ENCODE measurements at regions not wholly inside any gene's neighbourhood (a gene's known extent, or its start where the extent isn't known, plus 50 kb on each side); places are given as distances from the start of the nearest gene placed in this dataset.

DNA sequence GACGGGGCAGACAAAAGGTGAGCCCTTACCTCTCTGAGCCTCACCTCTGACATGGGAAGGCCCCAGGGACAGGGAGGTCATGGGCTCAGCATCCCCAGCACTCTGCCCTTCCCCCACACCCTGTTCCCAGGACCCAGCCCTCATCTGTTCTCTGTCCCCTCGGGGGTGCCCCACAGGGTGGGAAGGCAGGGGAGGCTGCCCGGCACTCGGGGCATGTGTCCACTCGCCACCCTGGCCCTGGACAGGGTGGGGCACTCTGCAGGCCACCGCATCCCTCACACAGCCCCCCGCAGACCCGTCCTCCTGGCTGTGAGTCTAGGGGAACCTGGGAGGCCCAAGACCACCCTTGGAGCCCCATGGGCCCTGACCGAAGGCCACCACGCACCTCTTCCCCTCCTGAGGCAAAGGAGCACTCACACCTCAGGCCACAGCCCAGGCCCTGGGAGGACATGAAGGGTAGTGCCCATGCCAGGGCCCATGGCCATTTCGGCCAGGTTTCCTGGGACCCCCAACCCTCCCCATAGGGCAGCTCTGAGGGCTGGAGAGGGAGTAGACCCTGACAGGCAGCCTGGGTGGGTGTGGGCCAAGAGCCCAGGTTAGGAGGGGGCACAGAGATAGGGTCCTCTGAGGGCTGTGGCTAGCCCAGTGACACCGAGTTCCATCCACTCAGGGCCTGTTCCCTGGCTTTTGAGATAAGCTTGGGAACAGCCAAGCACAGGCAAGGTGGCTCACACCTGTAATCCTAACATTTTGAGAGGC lies 193.1 kb downstream of the IGLL1 start:
- TF ChIP-seq CTCF (IDR thresholded peaks at IDR 0.05; ENCODE audit: insufficient read depth, low read length, poor library complexity, severe bottlenecking) (no peak), EZH2phosphoT487 (conservative IDR thresholded peaks at IDR 0.05; ENCODE audit: low read length) (no peak)
